Epithelial cell of prostate (primary cell): ENCODE measurements at regions not wholly inside any gene's neighbourhood (a gene's known extent, or its start where the extent isn't known, plus 50 kb on each side); places are given as distances from the start of the nearest gene placed in this dataset.

Experiments used
- DNase-seq: peaks from one replicate; pipeline ENCODE4 v3.0.0-alpha.2; 2011; ENCODE audit warnings: low read depth, low spot score
- H3K27ac ChIP-seq: fragments of 450-650 bp; 2 replicates; pipeline ENCODE4 v1.5.1; 2017; ENCODE audit warnings: mild to moderate bottlenecking

DNA sequence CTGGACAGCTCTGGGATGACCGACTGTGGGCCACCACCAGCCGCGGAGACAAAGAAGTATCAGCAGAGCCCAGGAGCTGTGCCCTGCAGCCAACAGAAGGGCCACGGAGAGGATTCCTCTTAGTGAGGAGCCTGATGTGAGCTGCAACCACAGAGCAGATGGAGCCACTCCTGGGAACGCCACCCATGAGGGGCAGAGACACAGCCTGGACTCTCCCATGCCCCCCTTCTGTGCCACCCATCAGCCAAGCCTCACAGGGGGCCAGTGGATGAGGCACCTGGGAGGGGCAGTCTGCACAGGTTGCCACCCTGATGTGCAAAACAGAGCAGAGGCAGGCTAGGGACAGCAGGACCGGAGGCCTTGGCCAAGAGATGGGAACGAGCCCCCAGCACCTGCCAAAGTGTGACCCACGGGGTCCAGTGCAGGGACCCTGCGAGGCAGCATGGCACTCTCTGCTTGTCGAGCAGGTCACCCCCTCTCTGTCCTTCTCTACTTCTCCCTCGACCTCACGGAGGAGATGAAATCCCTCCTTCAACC, 380.7 kb upstream of the IRX1 start:
- H3K27ac ChIP-seq: no peak overlapping the region
- no peak for DNase-seq

DNA sequence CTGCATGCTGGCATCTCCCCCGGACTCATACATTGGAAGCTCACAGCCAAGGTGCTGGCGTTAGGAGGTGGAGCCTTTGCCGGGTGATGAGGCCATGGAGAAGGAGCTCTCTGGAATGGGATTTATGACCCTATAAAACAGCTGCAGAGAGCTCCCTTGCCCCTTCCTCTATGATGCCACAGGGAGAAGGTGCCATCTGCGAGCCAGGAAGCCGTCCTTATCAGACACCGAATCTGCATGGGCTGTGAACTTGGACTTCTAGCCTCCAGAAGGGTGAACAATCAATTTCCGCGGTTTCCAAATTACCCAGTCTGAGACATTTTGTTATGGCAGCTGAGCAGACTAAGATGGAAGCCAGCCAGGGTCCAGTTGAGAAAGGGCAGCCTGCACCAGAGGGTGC, 381.2 kb upstream of the IRX1 start:
- no peak for DNase-seq

DNA sequence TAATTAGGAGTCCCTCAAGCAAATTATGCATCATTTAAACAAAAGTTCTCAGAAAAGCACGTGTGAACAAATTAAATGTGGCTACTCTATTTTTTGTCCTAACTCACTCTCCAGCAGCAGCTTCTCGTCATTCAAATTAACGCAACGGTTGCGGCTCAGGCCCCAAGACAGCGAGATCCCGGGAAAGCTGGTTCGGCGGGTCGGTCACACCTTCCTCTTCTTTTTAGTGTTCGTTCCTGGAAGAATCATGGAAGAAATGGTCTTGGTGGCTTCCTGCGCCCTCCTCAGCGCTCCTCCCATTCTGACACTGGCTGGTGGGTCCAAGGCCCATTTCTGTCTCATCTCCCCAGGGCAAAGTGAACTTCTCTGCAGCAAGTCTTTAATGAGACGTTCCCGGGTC, 382.8 kb upstream of the IRX1 start:
- no peak for DNase-seq
- no peak overlapping the region for H3K27ac ChIP-seq

More for the DNA sequence above, 381.2 kb upstream of the IRX1 start:
- no peak overlapping the region for H3K27ac ChIP-seq

DNA sequence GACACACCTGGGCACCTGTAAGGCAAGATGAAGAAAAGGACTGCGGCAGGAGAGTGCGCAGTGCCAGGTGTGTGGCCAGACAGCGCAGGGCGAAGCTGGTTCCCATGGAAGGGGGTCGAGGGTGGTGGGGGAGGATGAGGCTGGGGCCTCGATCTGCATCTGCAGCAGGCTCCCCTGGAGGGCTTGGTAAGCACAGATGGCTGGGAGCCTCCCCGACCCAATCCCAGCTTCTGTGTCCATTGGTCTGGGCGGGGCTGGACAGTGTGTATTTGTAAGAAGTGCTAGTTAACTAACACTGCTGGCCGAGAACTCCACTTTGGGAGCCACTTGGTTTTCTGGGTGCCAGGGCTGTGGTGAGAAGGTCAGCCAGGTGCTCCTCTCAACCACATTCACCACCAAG, 385.1 kb upstream of the IRX1 start:
- no peak overlapping the region for H3K27ac ChIP-seq
- DNase-seq: no peak

DNA sequence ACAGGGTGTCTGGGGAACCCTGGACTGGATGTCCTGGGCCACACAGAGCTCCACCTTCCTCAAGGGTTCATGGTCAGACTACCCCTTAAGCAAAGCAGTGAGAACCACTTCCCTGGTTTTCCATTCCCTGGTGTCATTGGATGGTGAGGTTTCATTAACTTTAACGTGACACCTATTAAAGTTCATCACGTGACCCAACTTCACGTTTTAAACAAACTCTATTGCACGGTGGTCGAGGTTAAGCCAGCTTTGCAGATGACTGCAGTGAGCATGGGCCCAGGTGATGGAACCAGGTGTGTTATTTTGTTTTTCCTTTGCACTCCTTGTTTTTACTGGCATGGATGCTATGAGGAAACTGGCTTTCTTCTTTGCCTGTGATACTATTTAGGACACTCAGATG, 385.7 kb upstream of the IRX1 start:
- H3K27ac ChIP-seq: no peak overlapping the region
- DNase-seq: no peak

DNA sequence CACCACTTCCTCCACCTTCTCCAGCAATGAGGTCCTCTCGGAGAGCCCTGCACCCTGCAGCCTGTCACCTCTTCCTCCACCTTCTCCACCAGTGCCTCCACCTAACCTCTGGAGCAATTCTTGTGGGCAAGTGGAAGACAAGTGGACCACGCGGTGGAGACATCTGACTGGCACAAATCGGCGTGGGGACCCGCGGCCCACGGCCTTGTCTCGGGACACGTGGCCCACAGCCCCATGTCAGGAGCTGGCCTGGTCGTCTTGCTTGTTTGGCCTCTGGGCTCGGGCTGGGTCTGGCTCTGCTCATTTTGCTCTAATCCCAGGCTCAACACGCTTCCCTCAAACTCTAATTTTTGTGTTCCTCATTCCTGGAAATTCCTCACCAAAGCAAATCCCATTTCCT, 393.1 kb upstream of the IRX1 start:
- DNase-seq: no peak
- no peak overlapping the region for H3K27ac ChIP-seq

DNA sequence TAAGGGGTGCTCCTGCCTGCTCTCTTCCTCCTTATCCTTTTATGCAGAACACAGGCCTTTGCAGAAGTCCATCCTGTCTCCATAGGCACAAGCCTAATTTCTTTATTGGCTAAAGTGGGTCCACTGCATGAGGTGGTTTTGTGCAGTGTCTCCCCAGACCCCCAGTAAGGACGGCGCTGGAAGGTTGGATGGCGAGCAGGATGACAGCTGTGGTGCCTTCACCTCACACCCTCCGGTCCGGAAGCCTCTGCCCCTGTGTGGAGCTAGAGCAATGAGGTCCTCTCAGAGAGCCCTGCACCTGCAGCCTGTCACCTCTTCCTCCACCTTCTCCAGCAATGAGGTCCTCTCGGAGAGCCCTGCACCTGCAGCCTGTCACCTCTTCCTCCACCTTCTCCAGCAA, 393.7 kb upstream of the IRX1 start:
- no peak overlapping the region for H3K27ac ChIP-seq
- DNase-seq: no peak

DNA sequence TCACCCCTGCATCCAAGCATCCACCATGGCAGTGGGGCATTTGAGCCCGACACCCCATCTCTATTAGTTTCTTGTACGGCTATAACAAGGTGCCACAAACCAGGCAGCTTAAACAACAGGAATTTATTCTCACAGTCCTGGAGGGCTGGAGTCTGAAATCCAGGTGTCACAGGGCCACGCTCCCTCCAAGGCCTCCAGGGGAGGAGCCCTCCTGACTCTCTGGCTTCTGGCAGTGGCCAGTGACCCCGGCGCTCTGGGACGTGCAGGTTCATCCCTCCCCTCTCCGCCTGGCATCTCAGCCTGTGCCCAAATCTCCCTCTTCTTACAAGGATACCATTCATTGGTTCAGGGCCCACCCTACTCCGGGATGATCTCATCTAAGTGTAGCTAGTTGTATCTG, 394.5 kb upstream of the IRX1 start:
- no peak for DNase-seq
- H3K27ac ChIP-seq: no peak overlapping the region

DNA sequence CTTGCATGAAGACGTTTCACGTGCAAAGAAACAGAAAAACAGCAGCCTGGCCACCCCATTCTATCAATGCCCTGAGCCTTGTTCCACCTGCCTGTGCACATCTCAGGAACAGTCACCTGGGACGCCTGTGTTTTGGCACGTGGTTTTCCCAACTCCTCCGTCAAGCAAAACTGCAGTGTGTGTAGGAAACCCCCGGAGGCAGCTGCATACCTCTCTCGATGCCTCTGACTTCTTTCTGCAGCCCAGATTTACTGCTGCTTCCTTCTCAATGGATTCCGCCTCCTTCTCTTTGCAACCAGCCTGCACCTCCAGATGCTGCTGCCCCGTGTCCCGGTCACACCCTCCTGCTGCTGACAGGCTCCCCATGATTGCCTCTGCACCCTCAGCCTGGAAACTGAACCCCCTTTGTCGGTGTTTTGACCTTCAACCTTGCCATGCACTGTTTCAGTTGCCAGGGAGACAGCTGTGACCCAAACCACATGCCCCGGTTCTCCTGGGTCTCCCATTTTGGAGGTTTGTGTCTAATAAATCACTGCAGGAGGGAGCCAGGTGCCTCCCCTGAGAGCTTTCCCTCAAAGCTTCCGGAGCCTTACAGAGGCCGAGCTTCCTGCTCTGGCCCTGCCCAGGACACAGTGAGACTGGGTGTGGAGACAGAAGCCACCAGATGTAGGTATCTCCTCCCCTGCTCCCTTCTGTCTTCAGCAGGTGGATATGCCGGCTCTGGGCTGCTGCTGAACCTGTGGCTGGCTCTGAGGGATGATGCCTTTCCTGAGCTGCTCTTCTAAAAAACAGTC, 395.5 kb upstream of the IRX1 start:
- DNase-seq: no peak
- H3K27ac ChIP-seq: no peak overlapping the region

DNA sequence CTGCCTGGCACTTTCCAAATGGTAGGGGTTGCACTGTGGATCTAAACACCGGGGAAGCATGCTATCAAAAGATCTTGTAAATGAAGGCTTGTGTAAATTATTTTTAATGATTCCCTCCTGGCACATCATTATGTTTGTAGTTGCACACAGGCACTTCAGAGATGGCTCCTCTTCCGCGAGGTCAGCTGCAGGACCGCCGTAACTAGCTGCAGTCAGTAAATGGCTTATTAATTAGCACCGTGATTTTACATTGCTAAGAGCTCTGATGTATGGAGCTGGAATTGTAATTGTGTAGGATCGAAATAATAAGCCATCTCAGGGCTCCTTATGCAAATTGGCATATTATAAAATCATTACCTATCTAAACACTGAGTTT, 397.6 kb upstream of the IRX1 start:
- no peak for DNase-seq

DNA sequence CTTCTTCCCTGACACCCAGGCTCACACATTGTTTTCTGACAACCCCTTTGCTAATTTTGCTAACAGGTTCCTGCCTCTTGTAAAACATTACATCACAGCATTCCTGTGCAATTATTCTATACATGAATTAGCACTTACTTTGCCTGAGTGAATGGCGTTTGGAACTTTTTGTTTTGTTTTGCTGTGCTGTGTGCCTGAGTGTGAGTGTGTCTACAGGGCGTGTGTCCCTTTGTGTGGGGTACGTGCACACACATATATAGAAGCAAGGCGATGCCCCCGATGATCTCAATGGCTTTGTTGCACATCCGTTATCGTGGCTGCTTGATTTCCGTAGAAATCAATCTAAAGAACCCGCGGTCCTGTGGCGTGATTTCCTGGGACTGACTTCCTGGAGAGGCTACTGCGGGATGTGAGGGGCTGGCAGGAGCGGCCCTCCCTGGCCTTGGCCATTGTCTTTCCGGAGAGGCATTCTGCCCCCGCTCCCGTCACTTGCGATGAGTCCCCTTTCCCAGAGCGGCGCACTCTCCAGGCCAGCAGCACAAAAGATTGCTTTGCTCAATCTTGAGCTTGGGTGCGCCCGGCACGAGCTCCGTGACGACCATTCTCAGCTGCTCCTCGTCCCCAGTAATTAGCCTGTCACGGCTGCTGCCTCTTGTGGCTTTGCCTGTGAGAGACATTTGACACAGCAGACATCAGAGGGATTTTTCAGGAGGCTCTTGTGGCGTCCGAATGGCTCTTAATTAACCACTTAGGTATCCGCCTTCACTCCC, 398.1 kb upstream of the IRX1 start:
- no peak for DNase-seq

More for the DNA sequence above, 397.6 kb upstream of the IRX1 start:
- no peak overlapping the region for H3K27ac ChIP-seq

DNA sequence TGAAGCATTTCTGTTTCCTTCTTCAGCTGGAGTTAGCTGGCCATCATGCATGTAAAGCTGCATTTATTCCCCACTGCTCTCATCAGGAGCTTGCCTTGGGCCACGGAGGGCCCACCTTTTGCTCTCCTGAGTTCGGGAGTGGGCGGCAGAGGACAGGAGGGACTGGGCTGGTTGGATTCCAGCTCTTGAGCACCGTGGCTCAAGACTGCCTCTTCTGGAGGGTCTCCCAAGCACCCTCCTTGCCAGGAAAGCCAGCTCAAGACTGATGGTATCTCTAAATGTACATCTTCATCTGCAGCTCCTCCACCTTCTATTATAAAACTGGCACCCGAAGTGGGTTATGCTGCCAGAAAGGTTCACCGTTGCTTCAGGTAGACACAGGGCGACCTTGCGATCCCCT, 399.6 kb upstream of the IRX1 start:
- no peak for DNase-seq
- H3K27ac ChIP-seq: no peak overlapping the region

More for the DNA sequence above, 398.1 kb upstream of the IRX1 start:
- no peak overlapping the region for H3K27ac ChIP-seq

DNA sequence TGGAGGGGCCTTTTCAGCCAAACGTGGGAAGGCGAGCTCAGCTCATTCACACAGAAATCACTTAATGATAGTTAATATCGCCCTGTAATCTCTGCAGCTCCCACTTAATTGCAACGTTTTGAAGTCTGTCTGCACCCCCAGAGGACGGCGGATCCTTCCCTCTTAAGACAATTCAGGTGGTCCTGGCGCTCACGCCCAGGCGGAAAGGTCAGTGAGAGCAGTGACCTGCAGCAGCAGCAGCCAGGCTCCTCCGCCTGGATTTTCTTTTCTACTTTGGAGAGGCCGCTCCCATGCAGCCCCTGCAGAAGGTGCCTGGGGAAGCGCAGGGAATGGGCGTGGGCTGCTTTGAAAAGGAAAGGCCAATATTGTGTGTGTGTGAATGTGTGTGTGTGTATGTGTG, 400.9 kb upstream of the IRX1 start:
- no peak for DNase-seq
- H3K27ac ChIP-seq: no peak overlapping the region

DNA sequence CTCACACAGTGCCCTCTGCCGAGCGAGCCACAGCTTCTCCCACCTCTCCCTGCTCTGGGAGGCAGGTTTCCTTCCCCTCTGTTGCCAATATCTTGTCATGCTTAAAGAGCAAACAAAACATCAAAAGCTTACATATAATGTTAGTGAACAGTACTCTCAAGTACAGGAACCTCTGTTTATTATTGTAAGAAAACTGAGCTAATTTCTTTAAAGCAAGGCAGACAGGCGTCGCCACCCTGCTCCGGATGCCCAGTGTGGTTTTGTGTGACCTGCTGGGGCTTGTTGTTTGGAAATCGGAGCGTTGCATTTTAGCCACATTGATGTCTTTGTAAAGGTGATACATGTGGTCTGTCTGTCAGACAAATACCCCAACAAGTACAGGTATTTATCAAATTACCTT, 401.4 kb upstream of the IRX1 start:
- no peak for DNase-seq
- no peak overlapping the region for H3K27ac ChIP-seq

DNA sequence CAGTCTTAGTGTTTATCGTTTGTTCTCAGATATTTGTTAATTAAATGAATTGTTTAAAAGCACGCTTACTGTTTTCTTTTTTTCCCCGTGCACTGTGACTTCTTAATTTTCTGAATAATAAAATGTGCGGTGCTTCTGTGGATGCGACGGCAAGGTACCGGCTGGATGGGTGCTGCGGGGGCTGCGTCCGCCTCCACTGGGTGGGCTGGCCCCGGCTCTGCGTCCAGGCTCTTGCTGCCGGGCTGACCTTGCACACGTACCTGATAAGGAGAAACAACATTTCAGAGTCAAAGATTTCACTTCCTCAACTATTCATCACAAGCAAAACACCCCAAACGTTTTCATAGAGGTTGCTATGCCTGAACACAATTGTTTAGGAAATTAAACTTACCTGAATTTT, 404.0 kb upstream of the IRX1 start:
- no peak overlapping the region for H3K27ac ChIP-seq
- no peak for DNase-seq

DNA sequence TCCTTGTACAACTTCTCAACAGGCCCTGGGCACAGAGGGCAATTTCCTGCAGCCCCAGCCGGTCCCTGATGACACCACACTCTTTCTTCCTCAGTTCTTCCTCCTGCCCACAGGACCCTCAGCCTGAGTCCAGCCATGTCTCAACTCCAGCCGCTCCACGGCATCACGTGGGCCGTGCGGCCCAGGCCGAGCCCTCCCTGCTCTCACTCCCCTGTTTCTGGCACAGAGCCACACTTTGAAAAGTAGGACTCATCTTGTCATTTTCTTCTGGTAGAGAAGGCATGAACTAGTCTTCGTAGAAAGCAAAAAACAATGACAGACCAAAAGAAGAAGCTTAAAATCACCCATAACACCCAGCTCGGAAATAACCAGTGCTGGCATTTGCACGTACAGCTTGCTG, 404.7 kb upstream of the IRX1 start:
- no peak overlapping the region for H3K27ac ChIP-seq
- no peak for DNase-seq

DNA sequence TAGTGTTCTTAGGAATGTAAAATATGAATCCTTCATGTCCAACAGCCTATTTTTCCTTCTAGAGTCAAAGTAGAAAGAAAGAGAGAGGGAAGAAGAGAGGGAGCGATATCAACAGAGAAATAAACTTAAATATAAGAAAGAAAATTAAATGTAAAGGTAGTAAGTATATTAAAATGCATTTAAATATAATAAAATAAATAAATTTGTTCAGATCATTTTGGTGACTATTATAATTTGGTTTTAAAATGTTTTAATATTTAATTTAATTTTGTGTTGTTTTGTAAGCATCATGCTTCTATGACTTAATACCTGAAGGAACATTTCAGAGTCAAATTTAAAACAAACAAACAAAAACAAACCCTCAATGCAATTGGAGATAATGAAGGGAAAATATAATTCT, 405.2 kb upstream of the IRX1 start:
- H3K27ac ChIP-seq: no peak overlapping the region
- no peak for DNase-seq

DNA sequence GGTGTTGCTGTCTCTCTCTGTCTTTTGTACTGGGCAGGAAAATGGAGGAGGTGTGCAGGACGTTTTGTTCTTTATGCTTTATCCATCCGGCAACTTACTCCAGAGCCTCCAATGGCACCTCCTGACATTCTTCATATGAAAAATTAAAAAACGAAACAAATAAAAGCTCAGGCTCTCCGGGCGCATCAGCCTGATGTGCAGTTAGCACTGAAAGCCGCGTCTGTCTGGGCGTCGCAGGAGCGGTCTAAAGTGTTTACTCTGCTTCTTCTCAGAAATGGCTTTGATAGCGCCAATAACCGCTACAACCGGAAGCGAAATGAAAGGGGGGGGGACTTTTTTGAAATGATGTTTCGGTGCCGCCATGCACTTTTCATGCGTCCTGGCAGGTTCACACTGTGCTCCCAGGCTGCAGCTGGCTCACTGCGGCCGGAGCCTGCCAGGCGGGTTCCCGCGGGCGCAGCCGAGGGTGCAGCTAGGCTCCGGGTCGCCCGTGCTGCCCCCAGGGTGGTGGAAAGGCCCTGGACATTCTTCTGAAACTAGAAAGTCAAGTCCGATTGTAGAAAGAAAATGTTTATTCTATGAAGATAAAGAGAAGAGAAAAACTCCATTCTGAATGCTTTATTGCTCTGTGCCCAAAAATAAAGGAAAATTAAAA, 407.7 kb upstream of the IRX1 start:
- no peak overlapping the region for H3K27ac ChIP-seq
- no peak for DNase-seq

DNA sequence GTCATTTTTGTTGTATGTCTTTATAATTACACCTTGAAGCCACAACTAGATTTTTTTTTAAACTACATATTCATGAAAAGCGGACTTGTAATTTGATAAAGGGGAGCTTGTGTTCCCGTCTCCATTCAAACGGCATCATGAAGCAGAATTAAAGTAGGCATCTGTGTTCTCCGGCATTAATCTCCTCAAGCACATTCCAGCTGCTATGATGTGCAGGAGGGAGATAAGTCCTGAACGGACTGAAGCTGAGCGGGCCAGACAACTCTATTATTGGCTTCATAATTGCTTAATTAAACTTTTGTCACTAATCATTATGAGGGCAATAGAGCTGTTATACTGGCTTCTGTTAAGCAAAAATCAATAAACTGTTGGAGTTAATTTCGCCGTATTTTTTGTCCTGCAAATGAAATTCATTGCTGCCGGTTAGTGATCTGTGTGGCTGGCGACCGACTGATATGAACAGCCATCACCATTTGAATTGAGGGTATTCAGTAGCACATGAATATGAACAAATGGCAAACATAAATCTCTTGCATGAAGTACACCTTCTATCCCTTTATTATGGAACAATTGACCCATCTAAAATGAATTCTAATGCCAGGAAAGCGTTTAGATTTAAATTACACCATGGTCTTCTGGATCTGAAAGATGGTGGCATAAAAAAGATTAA, 408.8 kb upstream of the IRX1 start:
- DNase-seq: no peak
- no peak overlapping the region for H3K27ac ChIP-seq

DNA sequence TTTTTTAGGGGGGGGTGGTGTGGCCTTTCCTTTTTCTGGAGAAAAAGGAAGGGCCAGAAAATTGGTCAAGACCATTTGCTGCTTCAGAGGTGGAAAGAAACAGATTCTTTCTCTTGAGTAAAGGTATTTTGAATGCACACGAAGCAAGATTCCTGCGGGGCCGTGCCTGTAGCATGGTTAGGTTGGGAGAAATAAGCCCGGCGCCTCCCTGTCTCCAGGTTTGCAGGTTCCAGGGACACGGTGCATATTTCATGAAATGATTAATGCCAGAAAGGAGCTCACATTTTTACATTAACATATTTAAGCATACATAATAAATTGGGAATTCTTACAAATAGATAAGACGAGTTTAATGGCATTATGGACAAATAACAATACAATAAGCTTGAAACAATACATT, 409.5 kb upstream of the IRX1 start:
- no peak for DNase-seq
- H3K27ac ChIP-seq: no peak overlapping the region

DNA sequence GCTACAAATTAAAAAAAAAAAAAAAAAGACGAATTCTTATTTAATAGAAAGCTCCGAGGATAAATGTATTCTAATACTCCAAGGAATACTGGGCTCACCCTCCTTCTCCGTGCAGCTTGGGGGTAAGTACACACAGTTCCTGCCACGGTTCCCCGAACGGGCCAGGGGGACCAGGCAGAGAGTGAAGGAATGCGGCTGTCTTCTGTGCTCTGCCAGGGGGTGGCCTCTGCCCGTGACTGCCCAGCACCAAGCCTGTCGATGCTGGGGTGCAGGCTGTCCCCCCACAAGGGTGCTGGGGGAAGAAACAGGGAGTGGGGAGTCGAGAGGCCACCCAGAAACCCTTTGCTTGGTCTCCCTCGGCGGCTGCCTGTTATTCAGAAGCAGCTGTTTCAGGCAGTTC, 410.1 kb upstream of the IRX1 start:
- H3K27ac ChIP-seq: no peak overlapping the region
- DNase-seq: no peak
